GM18951 (cell line): ENCODE measurements at regions not wholly inside any gene's neighbourhood (a gene's known extent, or its start where the extent isn't known, plus 50 kb on each side); places are given as distances from the start of the nearest gene placed in this dataset.

Experiments
- POLR2A ChIP-seq: IDR thresholded peaks from 4 replicates; pipeline ENCODE4 v1.6.1; 2011; ENCODE audit warnings: mild to moderate bottlenecking; ENCODE audit not compliant: insufficient read length, insufficient read depth; ENCODE audit errors: extremely low read depth
- in situ Hi-C: fragments of 300-500 bp; cut with MboI; formaldehyde crosslinking; loops from one replicate; pipeline ENCODE4 v1.12.0; 2022; ENCODE audit warnings: low sequenced_read_pairs, mixed read lengths, inconsistent platforms; ENCODE audit not compliant: unreplicated experiment

DNA sequence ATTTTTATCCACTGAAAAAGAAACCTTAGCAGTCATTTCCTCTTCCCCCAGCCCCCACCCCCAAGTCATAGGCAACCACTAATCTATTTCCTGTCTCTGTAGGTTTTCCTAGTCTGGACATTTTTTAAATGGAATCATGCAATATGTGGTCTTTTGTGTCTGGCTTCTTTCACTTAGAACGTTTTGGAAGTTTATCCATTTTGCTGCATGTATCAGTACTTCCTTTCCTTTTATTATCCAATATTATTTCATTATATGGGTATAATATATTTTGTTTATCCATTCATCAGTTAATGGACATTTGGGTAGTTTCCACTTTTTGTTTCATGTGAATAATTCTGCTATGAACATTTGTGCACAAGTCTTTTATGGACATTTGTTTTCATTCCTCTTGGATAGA lies 99.3 kb upstream of the BMP5 start:
- TF ChIP-seq POLR2A, result no peak
- in situ Hi-C loops, result no loop called here

DNA sequence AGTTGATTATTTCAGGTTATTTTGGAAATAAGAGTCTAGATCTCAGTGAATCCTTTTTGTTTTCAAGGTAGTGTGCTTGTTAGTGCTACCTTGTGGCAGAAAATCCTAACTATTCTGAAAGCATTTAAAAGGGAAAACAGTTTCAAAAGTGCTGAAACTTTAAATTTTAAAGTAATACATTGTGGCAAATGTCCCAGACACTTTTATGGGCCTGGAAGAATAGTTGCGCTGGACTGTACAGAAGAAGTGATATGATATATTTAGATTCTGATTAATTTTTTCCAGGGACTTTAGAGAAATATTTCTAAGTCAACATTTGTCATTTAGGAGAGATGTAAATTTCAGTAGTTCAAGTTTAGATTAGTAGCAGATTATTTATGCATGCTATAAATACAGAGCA lies 96.7 kb upstream of the BMP5 start:
- in situ Hi-C loops, result no loop called here

DNA sequence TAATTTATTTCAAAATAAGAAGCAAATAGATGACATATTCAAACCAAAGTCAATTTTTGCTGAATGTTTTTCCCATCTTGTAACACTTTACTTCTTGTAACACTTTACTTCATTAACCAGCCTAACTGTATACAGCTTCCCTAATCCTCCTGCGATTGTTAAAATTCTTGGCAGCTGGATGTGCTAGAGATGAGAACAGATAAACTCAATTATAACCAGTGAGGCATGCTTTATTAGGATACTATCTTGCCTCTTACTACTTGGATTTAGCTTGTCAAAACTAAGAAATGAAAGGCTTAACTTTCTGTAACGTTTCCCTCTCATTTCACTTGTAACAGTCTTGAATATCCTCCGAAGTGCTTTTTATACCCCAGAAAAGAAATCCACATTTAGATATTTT lies 94.1 kb upstream of the BMP5 start:
- in situ Hi-C loops, result no loop called here
- TF ChIP-seq POLR2A, result no peak

More for the DNA sequence above, 96.7 kb upstream of the BMP5 start:
- TF ChIP-seq POLR2A, result no peak

DNA sequence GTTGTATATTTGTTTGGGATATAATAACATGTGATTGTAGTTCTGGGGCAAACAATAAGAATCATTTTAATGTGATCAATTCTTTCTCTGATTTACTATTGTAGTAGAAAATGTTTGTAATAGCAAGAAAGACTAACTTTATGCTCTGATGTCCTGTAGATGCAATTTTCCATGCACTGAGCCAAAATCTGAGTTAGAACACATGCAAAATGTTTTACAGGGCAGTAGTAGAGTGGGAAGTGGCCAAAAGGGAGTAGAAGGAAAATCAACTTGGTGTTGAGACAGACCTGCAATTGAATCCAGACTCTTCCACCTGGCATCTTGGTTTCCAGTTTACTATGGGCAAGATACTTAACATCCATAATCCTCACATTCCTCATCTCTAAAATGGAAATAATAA lies 93.5 kb upstream of the BMP5 start:
- no peak for TF ChIP-seq POLR2A
- in situ Hi-C loops, result no loop called here

DNA sequence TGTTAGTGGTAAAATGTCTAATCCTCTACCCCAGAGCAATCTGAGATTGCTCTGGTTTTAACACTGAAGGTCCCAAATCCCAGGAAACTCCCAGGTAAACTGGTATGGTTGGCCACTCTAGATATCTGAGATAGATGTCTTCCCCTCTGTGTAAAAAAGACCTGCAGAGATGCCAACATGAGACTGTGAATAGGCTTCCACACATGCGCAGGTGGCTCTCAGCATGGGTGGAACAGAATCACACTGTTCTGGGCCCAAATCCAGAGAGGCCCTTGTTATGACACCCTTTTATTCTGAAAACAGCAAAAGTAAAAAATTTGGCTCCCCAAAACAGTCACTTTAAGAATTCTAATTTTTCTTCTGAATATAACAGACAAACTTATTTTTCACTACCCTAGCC lies 88.7 kb upstream of the BMP5 start:
- in situ Hi-C loops, result no loop called here

DNA sequence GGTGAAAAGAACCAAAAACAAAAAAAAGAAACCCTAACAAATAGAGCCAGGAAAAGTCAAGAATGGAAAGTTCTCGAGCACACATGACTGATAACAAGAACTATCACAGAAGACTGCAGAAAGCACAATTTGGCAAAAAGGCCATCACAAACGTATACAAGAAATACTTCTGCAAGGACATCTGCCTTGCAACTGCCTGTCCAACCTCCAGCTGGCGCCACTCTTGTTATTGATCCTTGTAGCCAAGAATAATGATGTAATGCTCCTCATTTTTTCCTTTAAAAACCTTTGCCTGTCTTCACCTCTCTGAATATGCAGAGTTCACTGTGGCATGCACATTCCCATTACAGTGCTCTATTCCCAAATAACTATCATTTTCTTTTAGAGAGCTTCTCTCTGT lies 87.9 kb upstream of the BMP5 start:
- in situ Hi-C loops, result no loop called here
- TF ChIP-seq POLR2A, result no peak

More for the DNA sequence above, 88.7 kb upstream of the BMP5 start:
- TF ChIP-seq POLR2A, result no peak

DNA sequence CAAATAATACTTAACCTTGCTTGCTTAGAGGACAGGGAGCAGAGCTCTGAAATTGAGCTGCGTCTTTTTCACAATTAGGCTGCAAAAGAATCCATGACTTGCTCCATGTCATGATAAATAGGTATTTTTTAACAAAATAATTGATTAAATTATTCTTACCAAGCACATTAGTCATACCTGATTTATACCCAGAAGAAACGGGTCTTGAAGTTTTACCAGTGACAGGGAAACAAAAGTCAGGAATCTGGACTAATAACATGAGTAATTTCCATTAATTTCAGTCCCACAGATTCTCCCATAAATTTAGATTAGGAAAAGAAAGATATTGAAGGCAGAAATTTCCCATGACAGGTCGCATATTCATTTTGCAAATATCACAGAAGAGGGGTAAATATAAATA lies 85.0 kb upstream of the BMP5 start:
- in situ Hi-C loops, result no loop called here
- TF ChIP-seq POLR2A, result no peak

DNA sequence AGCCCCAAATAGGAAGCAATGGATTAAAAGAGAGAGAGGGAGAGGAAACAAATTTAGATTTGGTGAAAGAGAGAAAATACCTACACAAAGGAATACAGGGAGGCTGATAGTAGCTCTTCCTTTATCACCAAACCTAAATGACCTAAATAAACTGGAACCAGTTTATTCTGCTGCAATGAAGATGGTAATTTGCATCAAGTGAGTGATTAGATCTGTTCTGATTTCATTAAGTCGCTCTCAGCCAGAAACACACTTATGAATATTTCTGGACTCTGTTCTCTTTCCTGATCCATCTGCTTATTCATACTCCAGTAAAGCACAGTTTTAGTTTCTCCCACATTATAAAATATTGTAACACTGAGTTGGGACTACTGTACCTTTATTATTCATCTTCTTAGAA lies 83.4 kb upstream of the BMP5 start:
- no peak for TF ChIP-seq POLR2A
- in situ Hi-C loops, result no loop called here

DNA sequence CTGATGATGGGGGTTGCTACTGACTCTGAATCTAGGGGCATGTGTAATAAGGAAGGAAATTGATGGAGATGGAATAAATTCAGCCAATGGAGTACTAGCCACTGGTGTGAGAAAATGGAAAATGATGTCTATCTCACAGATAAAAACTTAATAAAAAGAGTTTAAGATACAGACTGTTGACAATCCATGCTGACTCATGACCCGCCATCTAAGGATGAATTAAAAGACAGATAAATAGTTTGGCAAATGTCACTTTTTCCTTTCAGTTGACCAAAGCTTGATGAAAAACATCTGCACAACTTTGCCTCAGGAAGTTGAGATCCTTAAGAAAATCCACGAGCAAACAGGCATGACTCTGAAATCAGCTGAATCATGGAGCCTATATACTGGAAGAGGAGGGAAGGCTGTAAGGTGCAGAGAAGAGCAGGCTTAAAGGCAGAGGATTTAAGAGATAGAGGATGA lies 82.6 kb upstream of the BMP5 start:
- in situ Hi-C loops, result no loop called here
- no peak for TF ChIP-seq POLR2A

DNA sequence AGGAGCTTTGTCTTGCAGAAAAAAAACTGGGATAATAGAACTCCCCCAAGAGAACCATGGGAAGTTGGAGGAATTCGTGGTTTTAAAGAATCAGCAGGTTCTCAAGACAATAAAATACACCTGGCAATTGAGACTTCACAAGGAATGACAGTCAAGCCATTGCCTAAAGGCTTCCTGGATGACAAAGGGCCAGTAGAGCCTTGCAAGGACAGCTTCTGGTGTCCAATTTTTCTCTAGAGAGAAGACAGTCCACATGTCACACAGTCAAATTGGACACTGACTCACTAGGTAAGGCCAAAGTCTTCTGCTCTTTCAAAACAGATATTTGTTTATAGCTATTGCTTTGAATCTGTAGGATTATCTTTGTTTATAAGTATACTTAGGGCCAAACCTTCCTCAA lies 80.3 kb upstream of the BMP5 start:
- in situ Hi-C loops, result no loop called here
- TF ChIP-seq POLR2A, result no peak

DNA sequence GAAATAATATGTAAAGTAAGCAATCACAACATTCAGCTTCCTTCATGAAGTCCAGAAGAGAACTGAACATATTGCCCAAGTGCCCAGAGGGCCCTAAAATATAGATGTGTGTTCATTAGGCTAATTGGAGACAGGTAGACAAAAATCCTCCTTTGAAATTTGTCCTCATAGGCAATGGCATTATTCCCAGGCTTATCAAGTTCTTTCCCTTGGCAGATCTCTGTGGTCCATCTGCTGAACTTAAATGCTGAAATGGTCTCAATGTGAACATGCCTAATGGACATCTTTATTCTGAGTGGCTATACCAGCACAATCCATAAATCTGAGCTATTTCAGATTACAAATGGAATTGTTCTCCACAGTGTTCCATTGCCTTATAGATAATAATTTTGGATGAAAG lies 79.0 kb upstream of the BMP5 start:
- TF ChIP-seq POLR2A, result no peak

DNA sequence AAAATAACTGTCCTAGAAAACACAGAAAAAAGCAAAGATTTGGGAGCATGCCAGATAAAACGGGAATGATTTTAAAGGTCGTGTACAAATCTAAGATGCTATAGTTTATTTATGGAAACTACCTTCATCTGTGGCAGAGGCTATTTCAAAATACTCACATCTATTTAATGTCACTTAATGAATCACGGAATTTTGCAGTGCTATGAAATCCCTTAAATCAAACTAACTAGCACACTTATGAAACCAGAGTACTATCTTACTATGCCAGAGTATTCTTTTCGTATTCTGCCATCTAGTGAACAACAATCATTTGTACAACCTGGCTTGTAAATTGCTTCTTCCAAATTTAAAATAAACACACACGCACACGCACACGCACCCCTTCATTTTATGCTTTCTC lies 77.9 kb upstream of the BMP5 start:
- in situ Hi-C loops, result no loop called here
- TF ChIP-seq POLR2A, result no peak

More for the DNA sequence above, 79.0 kb upstream of the BMP5 start:
- in situ Hi-C loops, result no loop called here

DNA sequence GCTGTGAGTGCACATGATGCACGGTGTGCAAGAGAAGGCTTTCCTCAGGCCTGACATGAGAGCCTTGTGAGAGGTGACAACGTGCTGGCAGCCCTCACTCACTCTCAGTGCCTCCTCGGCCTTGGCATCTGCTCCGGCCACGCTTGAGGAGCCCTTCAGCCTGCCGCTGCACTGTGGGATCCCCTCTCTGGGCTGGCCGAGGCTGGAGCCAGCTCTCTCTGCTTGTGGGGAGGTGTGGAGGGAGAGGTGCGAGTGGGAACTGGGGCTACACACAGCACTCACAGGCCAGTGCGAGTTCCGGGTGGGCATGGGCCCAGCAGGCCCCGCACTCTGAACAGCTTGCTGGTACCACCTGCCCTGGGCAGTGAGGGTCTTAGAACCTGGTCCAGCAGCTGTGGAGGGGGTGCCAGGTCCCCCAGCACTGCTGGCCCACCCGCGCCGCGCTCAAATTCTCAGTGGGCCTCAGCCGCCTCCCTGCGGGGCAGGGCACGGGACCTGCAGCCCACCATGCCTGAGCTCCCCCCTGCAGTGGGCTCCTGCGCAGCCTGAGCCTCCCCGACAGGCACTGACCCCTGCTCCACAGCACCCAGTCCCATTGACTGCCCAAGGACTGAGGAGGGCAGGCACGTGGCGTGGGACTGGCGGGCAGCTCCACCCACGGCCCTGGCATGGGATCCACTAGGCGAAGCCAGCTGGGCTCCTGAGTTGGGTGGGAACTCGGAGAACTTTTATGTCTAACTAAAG lies 74.9 kb upstream of the BMP5 start:
- in situ Hi-C loops, result no loop called here
- TF ChIP-seq POLR2A, result no peak

DNA sequence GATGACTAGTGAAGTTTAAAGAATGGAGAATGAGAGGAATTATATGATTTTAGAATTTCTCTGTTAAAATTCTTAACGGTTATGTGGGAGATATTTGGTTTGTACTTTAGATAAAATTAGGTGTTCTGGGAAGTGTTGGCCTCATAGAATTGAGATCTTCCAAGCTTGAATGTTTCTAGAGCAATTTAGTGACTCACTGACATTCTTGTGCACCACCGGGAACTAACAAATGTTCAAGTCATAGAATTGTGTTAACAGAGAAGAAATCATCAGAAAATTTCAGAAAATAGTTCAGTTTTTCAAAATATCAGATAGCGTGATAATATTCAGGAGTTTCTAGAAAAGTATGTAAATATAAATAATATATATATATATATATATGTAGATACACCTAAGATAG lies 67.9 kb upstream of the BMP5 start:
- in situ Hi-C loops, result no loop called here
- no peak for TF ChIP-seq POLR2A

DNA sequence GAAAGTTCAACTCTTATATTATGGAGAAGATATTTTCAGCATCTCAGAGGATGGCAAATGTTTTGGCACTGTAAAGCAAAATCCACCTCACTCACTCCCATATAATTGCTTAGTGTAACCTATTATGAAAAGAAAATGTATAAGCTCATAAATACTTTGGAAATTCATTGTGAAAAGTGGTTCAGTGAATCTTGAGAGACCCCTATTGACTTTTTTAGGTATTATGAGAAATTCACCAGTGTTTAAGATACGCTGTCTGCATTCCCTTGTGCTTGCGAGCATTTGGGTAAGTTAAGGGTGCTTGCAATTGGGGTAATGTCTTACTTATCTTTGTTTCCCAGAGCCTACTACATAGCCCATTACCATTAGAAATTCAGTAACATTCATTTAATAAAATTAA lies 66.3 kb upstream of the BMP5 start:
- TF ChIP-seq POLR2A, result no peak

DNA sequence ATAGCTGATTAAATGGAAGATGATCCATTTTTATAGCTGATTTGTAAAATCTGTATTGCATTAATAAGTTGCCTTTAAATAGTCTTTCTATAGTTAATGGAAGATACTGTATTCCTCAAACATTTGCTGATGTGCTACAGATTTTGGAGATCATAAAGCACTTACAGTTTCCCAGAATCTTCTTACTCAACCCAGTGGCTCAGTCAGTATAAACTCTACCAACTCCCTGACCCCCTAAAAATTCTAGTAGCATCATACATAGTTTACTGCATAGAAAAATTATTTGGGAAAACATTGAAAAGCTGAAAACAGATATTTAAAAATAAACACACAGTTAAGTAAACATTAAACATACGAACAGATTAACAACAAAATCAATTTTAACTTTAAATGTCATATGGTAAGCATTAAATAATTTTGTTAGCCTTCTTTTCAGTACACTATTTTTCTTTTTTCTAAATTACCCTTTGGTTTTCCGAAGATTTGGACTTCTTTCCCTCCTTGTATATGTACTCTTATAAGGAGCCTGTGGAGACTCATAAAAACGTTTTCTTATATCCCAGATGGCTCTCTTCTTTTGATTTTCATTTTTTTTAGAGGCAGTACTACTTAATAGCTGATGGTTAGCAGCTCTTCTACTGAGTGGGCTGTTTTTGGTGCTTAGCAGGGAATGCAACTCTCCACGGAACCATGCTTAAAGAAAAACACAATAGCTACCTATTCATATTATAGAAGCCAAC lies 62.7 kb upstream of the BMP5 start:
- in situ Hi-C loops, result no loop called here
- TF ChIP-seq POLR2A, result no peak

More for the DNA sequence above, 66.3 kb upstream of the BMP5 start:
- in situ Hi-C loops, result no loop called here
